GM19395 (cell line): ENCODE measurements at regions not wholly inside any gene's neighbourhood (a gene's known extent, or its start where the extent isn't known, plus 50 kb on each side); places are given as distances from the start of the nearest gene placed in this dataset.
"Not testable (repeated sequence)": the region's sequence is repeated elsewhere in the genome, so short reads cannot be mapped to it uniquely, and the experiment has no call there.

Experiments used
- ATAC-seq: cut with Tn5 transposase; IDR thresholded peaks from one replicate; pipeline ENCODE4 v1.9.1; 2021; ENCODE audit warnings: mild to moderate bottlenecking, moderate library complexity; ENCODE audit not compliant: unreplicated experiment

DNA sequence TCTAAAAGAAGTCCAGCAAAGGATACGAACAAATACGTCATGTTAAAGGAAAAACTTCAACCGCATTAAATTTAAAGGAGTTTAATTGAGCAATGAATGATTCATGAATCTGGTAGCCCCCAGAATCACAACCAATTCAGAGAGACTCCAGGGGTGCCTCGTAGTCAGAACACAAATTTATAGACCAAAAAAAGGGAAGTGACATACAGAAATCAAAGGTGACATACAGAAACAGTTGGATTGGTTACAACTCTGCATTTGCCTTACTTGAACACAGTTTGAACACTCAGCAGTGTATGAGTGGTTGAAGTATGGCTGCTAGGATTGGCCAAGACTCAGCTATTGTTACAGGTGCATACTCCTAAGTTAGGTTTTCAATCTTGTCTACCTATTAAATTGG lies 59.5 kb upstream of the SERP2 start:
- not testable (repeated sequence) for ATAC-seq

DNA sequence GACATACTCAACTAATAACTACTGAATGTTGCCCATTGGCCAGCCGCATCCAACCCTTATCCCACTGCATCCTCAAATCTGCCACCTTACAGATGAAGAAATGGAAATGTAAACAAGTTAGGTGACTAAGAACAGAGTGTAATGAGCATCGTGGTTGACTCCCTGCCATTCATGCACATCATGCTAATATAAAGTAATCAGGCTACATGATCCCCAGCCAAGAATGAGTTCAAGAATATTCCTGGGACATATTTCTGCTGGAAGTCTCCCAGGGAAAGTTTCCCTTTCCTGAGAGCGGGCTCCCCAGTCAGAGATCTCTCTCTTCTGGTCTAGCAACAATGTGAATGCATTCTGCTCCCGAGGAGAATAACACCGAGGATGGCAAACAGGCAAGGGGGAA lies 55.9 kb upstream of the SERP2 start:
- no peak for ATAC-seq

DNA sequence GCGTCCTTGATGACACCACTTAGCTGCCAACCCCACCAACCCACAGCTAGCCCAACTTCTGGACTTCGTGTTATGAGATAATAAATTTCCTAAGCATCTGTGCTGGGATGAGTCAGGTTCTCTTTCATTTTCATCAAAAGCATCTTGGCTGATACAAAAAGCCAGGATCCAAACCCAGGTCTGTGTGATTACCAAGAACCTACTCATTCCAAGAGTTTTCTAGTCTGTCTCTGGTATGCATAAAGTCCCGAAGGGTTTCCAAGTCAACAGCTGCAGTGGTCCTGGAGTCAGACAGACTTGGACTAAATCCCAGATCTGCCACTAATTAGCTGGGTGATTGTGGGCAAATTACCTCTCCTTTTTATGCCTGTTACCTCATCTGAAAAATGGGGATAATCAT lies 55.5 kb upstream of the SERP2 start:
- ATAC-seq: no peak

DNA sequence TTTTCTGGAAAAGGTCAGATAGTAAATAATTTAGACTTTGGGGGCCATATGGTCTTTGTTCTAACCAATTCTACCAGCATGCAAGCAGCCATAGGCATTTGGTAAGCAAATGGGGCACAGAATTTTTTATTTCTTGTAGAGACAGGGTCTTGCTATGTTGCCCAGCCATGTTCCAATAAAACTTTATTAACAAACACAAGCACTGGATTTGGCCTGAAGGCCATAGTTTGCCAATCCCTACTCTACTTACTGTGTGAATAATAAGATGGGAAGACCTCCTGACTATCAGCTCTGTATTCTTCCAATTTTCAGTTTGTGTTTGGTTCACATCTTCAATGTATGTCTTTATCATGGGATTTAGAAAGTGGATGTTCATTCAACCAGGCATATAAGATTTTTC lies 53.0 kb upstream of the SERP2 start:
- no peak for ATAC-seq

DNA sequence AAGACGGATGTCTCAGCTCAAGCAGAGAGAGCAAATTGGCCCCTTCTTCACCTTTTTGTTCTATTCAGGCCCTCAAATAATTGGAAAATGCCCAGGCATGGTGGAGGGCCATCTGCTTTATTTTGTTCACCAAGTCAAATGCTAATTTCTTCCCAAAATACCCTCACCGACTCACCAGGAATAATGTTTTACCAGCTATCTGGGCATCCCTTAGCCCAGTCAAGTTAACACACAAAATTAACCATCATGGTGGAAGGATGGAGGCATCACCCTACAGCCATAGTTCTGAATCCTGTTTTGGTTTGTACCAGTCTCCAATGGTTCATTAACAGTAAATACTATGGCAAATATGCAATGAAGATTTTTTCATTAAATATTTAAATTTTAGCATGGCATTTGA lies 51.7 kb upstream of the SERP2 start:
- ATAC-seq: no peak

DNA sequence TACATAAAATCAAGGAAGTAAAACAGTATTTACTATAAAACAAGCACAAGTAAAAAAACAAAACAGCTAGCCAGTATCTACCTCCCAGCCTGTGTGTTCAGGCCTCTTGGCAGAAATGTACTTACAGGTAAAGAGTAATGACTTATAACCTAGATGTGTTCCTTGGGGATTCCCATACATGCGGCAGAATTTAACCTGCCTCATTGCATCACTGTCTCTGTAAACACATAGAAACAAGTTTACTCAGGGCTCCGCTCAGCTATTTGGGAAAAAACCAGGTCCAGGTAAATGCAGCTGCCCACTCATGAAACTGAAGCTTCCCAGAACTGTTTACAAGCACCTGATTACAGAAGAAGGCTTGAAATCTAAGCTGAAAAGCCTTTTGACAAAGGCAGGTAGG lies 50.7 kb upstream of the SERP2 start:
- no peak for ATAC-seq

DNA sequence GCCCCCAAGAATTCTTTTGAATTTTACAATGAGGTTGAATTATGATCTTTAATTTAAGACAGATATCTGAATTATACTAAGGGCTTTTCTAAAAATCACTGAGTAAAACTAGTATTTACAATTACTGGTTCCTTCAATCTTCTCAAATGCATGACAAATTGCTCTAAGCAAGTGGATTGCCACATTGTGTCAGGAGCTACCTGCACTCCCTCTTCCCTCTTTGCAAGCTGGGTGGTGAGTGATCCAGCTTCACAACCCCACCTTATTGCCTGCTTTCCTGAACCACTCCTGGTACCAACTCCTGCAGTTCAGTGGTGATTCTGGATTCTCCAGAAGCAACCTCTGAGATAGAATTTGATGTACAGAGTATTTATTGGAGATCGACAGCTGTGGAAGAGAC lies 49.9 kb upstream of the SERP2 start:
- no peak for ATAC-seq
